HG03095 (cell line): ENCODE measurements at regions not wholly inside any gene's neighbourhood (a gene's known extent, or its start where the extent isn't known, plus 50 kb on each side); places are given as distances from the start of the nearest gene placed in this dataset.
A peak's percentile ranks its signal among the peaks of the same experiment; 100 is the strongest.

Experiments used
- ATAC-seq: cut with Tn5 transposase; IDR thresholded peaks from one replicate; pipeline ENCODE4 v1.9.1; 2021; ENCODE audit warnings: moderate library complexity; ENCODE audit not compliant: unreplicated experiment

DNA sequence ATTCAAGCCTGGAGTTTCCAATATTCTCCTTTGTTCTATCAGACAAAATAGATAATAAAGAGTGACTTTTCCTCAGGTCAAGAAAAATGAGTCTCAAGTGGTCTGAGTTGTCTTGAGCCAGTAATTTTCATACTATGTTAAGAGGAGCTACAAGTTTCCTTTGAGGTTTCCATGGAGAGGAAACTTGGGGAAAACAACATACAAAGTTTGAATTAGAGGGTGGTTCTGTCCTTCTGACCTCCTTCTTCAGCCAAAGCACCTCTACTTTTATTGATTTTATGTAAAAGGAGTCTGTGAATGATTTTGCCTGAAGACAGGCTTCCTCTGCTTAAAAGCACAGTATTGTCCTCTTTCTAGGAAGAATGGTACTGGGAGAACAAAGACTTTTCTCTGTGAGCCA, 497.2 kb upstream of the PKN2 start:
- ATAC-seq, result no peak

DNA sequence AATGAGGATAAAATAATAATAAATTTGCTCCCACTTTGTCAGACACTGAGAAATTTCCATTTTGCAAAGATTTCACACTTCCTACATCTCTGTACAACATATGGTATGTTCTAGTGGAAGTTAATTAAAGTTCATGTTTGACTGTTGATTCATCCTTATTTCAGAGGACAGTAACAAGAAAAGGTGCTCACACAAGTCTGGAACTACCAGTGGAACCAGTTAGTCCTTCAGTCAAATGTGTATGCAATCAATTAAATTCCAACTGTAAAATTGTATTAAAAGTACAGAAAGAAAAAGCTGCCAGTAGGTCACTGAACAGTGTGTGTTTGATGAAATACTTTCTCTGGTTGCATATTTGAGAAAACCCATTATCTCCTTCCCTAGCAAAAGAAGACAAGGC, 496.0 kb upstream of the PKN2 start:
- ATAC-seq, result no peak

DNA sequence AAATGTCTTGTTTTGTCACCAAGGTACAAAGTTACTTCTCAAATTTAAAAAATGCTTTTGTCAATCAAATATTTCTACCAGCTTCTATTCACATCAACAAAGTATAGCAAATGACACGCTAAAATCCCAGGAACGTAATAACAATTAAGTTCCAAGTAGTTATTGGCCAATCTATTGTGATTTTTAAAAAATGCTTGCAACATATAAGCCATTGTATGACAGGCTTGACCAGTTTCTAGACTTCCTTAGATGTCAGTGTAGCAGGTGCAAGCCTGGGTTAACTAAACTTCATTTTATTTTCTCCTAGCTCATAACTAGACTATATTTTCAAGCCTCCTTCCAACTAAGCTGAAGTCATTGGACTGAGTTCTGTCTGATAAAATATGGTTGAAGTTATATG, 494.5 kb upstream of the PKN2 start:
- ATAC-seq, result no peak

DNA sequence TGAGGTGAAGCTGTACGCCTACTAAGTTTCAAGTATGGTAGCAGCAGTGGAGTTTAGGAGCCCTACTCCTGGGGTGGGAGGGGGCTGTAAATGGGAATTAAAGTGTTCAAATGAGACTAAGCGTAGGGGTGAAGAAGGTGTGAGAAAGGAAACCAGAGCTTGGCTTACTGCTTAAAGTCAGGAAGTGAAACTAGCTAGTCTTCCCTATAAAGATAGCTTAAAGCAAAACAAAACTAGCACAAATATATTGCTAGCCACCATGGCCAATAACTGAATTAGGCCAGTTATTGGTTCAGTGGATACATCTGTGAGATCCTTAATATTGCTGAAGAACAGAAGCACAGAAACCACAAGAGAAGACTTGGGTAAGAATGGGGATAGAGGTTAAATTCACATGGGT, 492.2 kb upstream of the PKN2 start:
- ATAC-seq, result peak; percentile 94

DNA sequence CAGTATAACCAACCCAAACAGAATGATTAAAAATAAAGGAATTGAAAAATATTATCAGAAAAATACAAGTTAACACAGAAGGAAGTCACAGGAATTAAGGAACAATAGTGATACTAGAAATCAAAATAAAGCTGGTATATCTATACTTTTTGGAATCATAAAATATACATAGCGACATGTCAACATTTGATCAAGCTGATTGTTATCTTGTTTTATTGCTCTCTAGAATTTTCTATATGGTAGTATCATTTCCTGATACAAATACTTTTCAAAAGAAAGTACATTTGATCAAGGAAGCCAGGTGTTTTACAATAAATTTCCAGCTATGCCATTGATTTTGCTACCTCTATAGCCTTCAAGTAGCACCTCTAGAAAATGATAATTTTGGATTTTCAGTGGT, 489.5 kb upstream of the PKN2 start:
- ATAC-seq, result no peak

DNA sequence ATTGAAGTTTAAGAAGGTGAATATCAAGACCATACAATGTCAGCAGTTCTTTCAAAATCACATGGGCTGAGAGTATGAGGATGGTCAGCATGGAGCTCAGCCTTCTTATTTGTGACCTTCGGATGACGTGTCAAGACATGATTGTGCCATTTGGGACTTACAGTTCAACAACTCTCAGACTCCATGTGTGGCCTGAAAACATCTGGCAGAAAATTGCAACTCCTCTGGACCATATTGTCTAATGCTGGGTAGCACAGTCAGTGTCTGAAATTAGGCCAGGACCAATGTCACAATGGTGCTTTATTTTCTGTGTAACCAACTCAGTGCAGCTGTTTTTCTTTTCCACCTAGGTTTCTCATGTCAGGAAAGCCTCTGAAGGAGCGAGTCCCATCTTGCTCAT, 483.5 kb upstream of the PKN2 start:
- ATAC-seq, result no peak

DNA sequence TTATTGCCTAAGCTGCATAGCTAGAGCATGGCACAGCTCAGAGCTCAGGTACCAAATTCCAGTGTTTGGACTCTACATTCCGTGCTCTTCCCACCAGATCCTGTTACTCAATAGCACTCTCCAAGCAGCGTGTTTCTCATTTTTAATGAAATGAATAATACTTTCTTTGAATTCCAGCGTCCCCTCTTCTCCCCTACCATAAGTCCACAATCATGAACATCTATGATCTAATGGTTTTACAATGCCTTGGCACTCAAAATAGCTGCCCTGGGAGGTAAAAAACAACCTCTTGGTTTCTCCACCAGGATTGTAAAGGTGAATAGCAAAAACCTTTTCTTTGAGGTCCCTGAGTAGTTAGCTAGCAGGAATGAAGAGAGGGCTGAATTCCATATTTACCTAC, 480.0 kb upstream of the PKN2 start:
- ATAC-seq, result no peak

DNA sequence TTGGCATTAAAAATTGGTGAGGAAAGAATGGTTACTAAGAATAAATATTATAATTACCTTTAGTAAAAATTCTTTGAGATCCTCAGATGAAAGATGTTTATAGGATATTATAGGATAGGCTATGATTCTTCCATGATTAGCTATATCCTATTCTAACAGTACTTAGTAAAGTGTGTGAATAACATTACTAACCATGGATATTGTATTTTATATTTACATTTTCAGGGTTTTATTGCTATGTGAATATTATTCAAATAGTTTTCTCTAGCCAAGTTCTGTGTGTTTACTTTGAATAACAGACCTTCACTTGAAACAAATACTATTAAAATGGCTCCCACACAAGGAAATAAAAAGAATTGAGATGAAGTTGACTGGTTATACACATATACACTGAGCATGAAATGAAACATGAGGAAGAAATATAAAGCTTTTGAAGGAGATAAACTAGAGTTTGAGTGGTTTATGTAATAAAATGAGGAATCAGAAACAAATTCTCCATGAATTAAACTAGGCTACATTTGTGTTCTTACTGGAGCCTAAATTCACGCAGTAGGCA, 479.4 kb upstream of the PKN2 start:
- no peak for ATAC-seq

DNA sequence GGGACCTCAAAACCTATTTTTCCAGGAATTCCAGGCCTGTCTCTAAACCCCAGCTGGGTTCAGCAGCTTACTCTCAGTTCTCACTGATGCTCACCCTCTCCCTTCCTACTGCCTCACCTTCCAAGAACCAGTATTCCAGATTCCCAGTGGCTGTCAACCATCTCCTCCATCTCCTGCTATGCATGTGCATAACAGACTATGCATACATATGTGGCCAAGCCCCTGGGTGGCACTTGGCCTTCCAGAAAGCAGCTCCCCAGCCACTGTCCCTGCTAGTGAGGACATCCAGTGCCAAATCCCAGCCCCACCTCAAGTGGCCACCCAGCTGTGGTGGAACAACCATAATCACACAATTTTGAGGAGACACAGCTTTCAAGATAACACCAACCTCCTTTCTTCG, 475.7 kb upstream of the PKN2 start:
- no peak for ATAC-seq

DNA sequence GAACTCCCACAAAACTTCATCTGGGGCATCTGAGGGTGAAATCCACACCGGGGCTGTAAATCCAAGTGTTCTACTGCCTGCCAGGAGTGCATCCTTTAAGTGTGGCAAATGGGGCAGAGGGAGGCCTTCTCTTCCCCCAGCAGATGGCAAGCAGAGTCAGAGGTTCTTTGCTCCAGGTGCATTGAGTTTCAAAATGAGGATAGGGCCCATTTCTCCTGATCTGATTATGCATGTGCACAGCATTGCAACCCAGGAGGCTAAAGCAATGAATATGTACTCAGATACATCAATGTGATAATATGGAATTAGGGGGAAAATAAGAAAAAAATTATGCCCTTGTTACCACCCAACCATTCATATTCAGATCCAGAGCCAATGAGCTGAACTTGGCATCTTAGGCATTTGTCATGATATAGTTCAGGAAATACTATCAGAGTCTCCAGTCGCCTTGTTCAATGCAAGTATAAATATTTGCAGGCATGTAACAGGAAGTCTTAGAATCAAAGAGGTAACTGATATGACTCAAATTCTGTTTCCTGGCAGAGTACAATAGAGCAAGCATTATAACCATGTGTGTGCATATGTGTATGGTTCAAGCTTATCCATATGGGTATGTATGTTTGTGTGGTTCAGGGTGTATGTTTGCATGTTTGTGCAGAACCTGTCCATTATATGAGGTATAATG, 473.8 kb upstream of the PKN2 start:
- no peak for ATAC-seq

DNA sequence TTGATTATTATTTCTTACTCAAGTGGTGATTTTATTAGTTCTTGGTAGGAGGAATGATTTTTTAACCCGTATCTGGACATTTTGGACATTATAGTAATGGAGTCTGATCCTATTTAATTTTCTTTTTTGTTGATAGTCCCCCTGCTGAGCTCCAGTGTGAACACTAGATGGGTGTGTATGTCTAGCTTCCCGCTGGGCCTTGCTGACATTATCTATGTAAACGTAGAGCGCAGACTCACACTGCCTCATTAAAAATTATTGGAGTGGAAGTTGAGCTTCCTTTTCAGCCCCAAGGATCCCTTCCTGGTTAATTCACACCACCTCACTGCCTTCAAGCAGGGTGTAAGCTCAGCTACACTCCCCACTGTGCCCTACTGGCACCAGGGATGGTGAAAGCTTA, 467.6 kb upstream of the PKN2 start:
- ATAC-seq, result no peak

DNA sequence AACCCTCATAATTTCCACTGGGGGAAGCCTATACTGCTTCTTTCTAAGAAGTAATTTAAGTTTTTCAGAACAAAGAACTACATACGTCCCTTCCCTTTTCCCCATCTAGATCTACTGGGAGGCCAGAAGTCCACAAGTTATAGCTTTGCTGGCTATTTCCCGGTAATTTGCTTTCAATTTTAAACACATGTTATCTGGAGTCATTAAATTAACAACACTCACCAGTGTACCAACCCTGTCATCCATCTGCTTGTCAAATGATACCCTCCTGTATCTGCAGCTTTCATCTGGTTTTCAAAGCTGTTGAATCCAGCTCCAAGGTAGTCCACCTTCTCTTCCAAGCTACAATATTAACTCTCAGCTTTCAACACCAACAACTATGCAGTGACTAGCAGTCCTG, 466.7 kb upstream of the PKN2 start:
- ATAC-seq, result no peak

DNA sequence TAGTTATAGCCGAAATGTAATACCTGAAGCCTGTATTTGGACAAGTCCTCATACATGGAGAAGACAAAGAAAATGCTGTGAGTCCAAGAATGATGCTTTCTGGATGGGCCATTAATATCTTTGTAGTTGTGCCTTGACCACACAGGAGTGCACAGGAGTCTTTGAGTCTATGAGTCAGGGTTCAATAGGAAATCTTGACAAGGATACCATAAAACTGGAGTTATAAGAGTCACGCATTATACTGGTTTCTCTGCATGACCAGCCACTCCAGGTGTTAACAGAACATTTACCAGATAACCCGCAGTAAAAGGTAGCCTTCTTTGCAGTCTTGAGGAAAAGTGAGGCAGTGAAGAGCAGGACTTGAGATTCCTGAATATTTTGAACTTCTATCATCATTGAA, 464.6 kb upstream of the PKN2 start:
- ATAC-seq, result no peak

DNA sequence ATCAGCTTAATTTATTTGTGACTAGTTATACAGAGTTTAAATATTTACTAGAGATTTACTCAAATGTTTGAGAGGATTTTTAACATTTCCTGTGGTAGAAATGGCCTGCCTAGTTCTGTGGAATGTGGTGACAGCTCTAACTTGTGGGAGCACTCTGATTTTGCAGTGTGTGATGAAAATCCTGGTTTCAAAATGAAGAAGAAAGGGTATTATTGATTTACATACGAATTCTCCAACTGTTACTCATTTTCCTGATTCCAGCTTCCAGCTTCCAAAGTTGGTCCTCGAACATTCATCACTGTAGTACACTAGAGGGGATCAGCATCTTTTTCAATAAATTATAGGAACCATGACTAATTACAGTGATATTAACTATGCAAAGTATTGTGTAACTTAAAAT, 462.7 kb upstream of the PKN2 start:
- ATAC-seq, result no peak

DNA sequence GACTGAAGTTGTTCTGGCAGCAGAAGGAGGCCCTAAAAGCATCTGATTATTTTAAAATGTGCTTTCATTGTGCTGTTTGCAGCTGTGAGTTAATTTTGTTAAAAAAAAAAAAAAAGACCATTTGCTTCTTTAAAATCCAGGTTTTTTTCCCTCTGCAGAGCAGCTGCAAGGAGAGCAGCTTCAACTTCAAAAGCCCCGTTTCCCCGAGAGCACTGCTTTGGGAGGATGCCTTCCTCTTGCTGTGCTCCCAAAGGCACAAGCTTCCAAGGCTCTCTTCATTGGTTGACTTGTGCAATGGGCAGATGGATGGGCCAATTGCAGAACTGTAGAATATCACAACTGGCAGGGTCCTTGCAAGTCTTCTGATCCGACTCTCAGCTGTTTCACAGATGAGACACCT, 459.2 kb upstream of the PKN2 start:
- no peak for ATAC-seq

DNA sequence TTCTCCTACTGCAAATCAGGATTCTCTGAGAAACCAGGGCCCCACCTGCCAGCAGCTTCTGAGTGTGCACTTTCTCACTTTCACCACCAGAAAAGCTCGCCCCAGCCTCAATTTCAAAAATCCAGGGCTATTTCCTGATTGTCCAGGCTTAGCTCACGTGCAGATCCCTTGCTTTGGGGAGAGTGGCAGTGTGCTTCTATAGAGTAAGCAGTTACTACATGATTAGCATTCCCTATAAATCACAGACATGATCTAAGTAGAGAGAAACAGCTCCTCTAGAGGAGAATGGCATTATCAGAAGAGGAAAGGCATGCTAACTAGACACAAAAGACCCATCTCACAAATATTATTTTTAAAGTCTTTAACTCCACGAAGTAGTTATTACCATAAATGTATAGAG, 456.0 kb upstream of the PKN2 start:
- no peak for ATAC-seq

DNA sequence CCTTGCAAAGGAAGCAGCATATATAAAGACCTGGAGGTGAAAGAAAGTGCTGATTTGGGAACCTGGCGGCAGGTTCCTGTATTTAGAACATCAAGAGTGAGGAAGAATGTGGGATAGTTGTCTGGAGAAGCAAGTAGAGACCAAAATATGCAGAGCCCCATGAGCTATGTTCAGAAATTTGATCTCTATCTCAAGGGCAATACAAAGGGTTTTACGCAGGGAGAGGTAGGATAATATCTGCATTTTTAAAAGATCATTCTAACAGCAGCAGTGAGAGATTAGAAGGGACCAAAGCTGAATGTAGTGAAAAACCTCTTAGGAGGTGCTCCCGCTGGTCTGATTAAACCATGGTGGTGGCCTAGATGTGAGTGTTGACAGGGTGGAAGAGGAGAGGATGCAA, 453.9 kb upstream of the PKN2 start:
- no peak for ATAC-seq

DNA sequence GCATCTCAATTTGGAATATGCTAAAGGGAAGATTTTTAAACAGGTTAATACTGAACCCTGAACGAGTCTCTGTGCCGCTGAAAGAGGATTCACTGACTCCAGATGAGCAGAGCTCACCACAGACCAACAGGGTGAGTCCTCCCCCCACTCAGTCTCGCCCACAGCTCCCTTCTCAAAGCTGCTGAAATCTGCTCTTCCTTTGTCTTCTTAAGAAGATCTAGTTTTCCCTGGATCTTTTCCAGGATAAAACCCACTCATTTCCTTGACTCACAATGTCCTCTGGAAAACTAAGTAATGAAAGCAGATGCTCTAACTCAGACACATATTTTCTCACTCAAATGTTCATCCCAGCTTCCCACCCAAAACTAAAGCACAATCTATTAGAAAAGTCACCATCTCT, 447.0 kb upstream of the PKN2 start:
- no peak for ATAC-seq

DNA sequence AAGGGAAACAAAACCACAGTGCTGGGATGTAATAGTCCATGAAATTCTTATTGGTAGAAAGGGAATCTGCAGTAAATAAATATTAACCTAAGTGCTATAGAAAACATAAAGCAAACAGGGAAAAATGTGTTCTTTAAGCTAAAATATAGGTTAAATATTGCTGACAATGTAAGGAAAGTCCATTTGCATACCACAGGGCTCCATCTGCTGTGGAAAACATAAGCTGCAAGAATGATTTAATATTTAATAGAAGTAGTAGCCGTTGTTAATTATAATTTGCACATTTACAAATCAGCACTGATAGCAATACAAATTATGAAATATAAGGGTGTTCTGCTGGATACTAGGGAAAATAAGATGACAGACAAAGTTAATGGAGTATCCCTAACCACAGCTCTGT, 444.9 kb upstream of the PKN2 start:
- ATAC-seq, result no peak

DNA sequence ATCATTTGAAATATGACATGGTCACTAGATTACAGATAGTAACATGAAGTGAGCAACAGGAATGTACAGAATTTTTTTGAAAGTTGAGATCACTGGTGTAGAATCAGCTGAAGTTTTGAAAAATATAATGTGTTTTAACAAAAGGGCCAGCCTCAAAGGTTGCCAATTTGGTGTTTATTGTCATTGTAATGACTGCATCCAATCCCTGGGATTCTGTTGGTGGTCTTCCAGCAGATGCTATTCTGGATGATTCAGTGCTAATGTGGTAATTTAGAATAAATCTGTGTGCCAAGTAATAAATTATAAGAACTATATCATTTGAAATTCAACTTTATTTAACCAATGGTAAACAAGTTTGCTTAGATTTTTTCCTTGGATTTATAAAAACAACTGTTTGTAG, 436.4 kb upstream of the PKN2 start:
- ATAC-seq, result no peak

DNA sequence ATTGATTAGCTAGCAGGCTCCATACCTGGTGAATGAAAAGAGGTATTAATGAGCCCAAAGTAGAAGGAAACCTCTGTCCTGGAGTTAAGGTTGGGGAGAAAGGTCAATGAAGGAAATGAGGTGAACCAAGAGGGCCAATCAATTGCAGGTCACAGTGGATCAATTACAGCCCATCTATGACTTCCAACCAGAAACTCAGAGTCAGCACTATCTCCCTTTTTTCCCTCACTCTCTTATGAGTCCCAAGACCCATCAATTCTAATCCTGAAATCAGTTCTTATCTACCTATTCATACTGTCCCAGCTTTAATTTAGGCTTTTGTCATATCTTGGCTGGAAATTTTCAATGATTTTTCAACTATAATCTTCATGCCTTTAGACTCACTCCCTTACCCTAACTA, 433.2 kb upstream of the PKN2 start:
- ATAC-seq, result no peak

DNA sequence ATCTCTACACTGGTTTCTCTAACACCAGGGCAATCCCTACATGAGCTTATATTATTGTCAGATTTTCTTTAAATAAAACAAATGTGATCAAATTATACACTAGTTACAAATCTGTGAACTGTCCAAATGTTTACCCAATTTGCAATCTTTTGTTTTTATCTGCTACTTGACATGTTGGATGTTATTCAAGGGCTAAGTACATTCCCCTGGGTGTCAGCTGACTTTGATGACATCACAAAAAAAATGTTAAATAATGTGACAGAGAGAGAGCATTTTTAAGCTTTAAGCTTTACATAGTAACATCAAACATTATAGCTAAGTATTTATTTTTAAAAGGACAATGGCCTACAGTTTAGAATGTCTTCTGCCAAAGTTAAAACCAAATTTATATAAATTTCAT, 431.3 kb upstream of the PKN2 start:
- ATAC-seq, result no peak

DNA sequence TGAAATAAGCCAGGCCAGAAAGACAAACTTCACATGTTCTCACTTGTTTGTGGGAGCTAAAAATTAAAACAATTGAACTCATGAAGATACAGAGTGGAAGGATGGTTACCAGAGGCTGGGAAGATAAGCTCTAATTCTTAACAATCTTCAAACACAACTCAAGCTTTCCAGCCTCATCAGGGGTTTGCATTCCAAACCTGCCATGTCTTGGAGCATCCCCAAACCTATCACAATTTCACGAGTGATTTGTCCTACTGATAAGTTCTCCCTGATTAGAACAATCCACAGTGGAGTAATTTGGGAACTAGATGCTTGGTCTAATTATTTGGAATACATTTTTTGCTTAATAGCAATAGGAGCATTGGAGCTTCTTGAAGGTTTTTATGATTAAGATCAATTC, 418.5 kb upstream of the PKN2 start:
- no peak for ATAC-seq
